GM12865 (cell line): ENCODE measurements at regions not wholly inside any gene's neighbourhood (a gene's known extent, or its start where the extent isn't known, plus 50 kb on each side); places are given as distances from the start of the nearest gene placed in this dataset.
"Not testable (repeated sequence)": the region's sequence is repeated elsewhere in the genome, so short reads cannot be mapped to it uniquely, and the experiment has no call there.

ENCODE experiments used
- DNase-seq: peaks from one replicate; pipeline ENCODE4 v3.0.0; 2010; ENCODE audit warnings: low read depth
- H3K4me3 ChIP-seq: 2 replicates; pipeline ENCODE4 v1.5.1; 2011; ENCODE audit warnings: mild to moderate bottlenecking, low read depth, low read length, control low read depth
- TF ChIP-seq, protein P1 (sequence below): IDR thresholded peaks from 2 replicates; pipeline ENCODE4 v1.5.1; 2011; ENCODE audit warnings: low read length, control low read depth, low read depth, inconsistent platforms; ENCODE audit not compliant: insufficient read depth; ENCODE audit errors: missing control alignments

GRCh38 chr13:81078048-81078447 lies 737.1 kb upstream of the SPRY2 start:
- DNase-seq = no peak
- no peak overlapping the region for H3K4me3 ChIP-seq
- TF ChIP-seq, protein P1, sequence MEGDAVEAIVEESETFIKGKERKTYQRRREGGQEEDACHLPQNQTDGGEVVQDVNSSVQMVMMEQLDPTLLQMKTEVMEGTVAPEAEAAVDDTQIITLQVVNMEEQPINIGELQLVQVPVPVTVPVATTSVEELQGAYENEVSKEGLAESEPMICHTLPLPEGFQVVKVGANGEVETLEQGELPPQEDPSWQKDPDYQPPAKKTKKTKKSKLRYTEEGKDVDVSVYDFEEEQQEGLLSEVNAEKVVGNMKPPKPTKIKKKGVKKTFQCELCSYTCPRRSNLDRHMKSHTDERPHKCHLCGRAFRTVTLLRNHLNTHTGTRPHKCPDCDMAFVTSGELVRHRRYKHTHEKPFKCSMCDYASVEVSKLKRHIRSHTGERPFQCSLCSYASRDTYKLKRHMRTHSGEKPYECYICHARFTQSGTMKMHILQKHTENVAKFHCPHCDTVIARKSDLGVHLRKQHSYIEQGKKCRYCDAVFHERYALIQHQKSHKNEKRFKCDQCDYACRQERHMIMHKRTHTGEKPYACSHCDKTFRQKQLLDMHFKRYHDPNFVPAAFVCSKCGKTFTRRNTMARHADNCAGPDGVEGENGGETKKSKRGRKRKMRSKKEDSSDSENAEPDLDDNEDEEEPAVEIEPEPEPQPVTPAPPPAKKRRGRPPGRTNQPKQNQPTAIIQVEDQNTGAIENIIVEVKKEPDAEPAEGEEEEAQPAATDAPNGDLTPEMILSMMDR = no peak

DNA sequence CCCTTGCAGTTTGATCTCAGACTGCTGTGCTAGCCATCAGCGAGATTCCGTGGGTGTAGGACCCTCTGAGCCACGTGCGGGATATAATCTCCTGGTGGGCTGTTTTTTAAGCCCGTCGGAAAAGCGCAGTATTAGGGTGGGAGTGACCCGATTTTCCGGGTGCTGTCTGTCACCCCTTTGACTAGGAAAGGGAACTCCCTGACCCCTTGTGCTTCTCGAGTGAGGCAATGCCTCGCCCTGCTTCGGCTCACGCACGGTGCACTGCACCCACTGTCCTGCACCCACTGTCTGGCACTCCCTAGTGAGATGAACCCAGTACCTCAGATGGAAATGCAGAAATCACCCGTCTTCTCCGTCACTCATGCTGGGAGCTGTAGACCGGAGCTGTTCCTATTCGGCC lies 728.9 kb upstream of the SPRY2 start:
- not testable (repeated sequence) for DNase-seq, H3K4me3 ChIP-seq

- DNase-seq = no peak
- TF ChIP-seq, protein P1 = no peak
- H3K4me3 ChIP-seq = no peak overlapping the region
Observed at GRCh38 chr13:81058916-81059290, 718.0 kb upstream of the SPRY2 start.

- TF ChIP-seq, protein P1 = no peak
- DNase-seq = no peak
- no peak overlapping the region for H3K4me3 ChIP-seq
Observed at GRCh38 chr13:81058211-81058915, 717.4 kb upstream of the SPRY2 start.

GRCh38 chr13:81051873-81052272 lies 710.9 kb upstream of the SPRY2 start:
- TF ChIP-seq, protein P1 = no peak
- no peak overlapping the region for H3K4me3 ChIP-seq
- no peak for DNase-seq

- TF ChIP-seq, protein P1 = no peak
- peak; percentile 1 for DNase-seq
- no peak overlapping the region for H3K4me3 ChIP-seq
Observed at GRCh38 chr13:81048026-81048461, 707.1 kb upstream of the SPRY2 start.

DNA sequence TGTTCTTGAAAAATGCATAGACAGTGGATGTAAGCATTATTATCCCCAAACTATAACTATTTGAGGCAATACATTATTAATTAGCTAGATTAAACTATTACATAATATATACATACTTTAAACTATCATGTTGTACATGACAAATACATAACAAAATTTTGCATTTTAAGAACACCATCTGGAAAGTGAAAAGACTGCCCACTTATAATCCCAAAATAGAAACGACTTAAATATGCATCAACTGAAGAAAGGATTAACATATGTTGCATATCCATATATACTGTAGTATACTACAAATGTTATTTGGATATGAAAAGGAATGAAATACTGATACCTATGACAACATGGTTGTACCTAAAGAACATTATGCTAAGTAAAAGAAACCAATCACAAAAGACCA lies 700.8 kb upstream of the SPRY2 start:
- TF ChIP-seq, protein P1 = no peak
- no peak for DNase-seq

GRCh38 chr13:81031996-81032395 lies 691.1 kb upstream of the SPRY2 start:
- TF ChIP-seq, protein P1 = no peak
- no peak for DNase-seq
- H3K4me3 ChIP-seq = no peak overlapping the region

More for the DNA sequence above, 700.8 kb upstream of the SPRY2 start:
- H3K4me3 ChIP-seq = no peak overlapping the region
